HG02973 (cell line): ENCODE measurements at regions not wholly inside any gene's neighbourhood (a gene's known extent, or its start where the extent isn't known, plus 50 kb on each side); places are given as distances from the start of the nearest gene placed in this dataset.
"Not testable (repeated sequence)": the region's sequence is repeated elsewhere in the genome, so short reads cannot be mapped to it uniquely, and the experiment has no call there.

Experiments used
- ATAC-seq: cut with Tn5 transposase; IDR thresholded peaks from one replicate; pipeline ENCODE4 v1.9.1; 2021; ENCODE audit warnings: moderate library complexity; ENCODE audit not compliant: unreplicated experiment

DNA sequence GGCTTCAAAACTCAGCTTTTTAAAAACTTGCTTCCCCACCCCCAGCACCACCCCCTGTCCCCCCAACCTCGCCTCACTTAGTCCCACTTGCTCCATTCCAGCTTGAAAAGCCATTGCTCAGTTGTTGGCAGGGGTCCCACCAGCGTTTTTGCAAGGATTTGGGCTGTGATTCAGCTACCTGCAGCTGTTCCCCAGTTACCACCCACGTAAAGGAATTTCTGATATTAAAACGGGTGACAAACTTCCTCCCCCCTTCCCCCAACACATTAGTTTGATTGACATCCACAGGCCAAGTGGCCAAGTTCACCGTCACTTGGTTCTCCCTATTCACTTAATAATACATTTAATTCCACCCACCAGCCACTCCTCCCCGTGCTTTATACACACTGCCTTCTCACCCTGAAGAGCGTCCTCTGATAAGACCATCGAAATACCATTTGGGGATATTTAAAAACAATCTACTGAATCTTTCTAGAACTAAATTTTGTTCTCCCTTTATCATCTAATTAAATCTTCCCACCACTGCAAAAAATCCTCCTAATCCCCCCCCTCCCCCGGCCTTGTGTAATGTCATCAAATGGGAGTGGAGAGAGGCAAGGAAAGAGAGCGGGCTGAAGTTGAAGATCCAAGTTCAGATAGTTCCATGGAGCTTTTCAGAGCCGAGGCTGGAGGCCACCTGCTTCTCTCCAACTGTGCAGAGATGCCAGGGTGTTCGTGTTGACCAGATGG, 55.1 kb downstream of the SOX9 start:
- no peak for ATAC-seq

GRCh38 chr17:72176516-72176851, 55.7 kb downstream of the SOX9 start:
- no peak for ATAC-seq

DNA sequence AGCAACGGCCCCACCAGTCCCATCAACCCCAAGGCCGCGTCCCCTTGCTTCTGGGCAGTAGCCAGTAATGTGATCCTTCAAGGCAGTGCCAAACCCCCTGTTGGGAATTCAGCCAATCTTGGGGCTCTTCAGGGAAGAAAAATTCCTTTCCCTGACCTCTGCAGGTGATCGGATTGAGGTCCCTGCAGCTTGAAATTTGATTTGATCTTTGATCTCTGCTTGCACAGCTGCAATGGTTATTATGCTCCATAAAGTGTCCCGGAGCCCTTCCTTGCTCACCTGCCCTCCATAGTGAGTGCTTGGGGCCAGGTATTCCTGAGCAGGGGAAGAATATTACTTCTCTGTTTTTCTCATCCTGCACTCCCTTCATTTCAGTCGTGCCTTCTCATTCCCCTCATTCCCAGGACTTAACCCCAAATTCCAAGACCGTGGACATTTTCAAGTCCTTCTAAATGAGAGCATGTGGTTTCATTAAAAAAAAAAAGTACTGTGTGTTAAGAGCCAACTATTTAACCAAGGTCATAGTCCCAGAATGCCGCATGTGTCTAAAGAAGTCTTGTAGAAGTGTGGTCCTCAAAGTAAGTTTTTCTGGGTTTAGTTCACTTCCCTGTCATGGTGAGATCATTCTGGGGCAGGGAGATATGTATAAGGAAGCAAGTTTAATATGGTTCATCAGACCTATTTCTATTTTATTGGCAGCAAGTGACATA, 56.3 kb downstream of the SOX9 start:
- ATAC-seq = no peak

DNA sequence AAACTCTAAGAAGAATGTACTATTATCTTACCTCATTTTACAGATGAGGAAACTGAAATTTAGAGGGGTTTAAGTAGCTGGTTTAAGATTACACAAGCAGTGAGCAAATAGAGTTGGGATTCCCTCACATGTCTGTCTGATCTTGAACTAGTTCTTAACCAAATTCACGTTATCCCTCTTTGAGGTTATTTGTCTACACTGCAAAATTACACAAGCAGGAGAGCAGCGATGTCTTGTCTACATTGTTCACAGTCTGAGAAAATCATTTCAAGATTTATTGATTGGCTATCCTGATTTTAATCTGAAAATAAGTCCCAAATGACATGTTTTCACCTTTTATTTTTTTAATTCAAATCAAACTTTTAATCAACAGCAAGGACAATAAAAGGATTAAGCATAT, 56.9 kb downstream of the SOX9 start:
- ATAC-seq = no peak

- no peak for ATAC-seq
Measured at GRCh38 chr17:72182371-72182873, 61.6 kb downstream of the SOX9 start.

GRCh38 chr17:72183194-72183685, 62.4 kb downstream of the SOX9 start:
- no peak for ATAC-seq

GRCh38 chr17:72184805-72185204, 64.0 kb downstream of the SOX9 start:
- ATAC-seq = no peak

DNA sequence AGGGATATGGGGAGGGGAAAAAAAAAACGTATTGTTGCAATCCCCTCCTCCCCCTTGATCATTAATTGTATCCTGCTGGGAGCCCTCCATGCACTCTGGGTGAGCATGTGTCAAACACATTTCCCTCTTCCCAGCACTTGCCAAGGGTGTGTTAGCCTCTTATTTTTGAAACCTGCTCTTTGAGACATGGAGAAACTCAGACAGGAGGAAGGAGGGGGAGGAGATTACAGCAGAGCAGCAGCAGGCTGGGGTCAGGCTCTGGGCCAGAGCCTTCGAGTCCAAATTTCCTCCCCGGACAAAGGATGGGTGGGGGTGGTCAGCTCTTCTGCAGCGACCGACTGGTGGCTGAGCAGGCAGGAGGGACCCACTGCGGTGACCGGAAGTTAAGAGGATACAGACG, 64.7 kb downstream of the SOX9 start:
- no peak for ATAC-seq

DNA sequence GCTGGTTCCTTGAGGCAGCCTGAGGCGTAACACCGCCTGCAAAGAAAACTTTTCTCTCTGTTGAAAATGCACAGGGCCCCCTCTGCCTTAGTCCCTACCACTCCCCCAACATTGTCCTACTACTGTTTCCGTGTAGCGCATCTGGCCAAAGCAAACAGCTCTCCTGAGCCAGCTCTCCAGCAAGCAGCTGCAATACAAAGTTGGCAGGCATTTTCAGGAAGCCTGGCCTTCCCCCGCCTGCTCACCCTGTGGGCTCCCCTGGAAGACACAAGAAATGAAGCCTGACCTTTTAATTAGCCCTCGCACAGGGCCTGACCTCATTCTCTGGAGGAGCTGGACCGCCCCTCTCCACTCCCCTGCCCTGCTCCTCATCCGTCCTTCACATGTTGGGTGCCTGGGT, 66.7 kb downstream of the SOX9 start:
- no peak for ATAC-seq

GRCh38 chr17:72188801-72189200, 68.0 kb downstream of the SOX9 start:
- ATAC-seq = no peak

GRCh38 chr17:72189768-72190593, 69.2 kb downstream of the SOX9 start:
- no peak for ATAC-seq

- no peak for ATAC-seq
Measured at GRCh38 chr17:72191356-72191755, 70.5 kb downstream of the SOX9 start.

- ATAC-seq = no peak
Measured at GRCh38 chr17:72191921-72192799, 71.3 kb downstream of the SOX9 start.

DNA sequence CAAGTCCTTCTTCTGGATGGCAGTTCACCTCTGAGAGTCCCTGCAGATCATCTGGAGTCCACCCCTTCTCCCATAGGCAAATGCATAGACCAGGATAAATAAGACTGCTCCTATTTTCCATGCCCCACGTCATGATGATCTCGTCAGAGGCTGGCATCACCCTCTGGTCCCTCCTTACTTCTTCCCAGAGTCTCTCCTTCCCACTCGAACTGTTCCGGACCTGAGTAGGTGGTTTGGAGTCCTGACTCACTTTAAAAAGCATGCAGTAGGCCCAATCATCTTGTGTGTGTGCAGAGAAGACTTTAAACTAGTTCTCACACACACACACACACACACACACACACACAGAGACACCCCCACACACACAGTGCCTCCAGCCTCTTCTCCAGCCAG, 72.0 kb downstream of the SOX9 start:
- ATAC-seq = no peak

DNA sequence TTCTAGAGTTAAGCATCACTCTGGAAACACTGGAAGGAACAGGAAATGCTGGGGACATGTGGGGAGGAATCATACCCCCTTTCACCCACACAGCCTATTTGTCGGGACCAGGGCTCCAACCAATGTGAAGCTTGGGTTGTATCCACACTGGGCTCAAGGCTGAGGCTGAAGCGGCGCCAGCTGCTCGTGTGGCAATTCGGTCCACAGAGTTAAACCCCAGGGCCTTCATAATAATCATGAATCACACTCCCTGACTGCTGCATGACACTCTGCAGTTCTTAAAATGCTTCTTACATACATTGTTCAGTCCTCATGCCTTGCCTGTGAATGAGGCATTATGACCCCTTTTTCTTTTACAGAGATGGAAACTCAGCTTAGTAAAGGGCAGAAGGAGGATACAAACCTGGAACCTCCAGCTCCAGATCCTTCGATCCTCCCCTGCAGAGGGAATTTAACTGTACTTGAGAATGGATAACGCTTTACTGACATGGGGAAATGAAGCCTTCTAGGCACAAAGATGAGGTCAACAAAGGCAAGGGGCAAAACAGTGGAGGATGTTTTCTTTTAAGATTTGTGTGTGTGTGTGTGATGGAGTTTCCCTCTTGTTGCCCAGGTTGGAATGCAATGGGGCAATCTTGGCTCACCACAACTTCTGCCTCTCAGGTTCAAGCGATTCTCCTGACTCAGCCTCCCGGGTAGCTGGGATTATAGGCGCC, 72.7 kb downstream of the SOX9 start:
- ATAC-seq = no peak

GRCh38 chr17:72194107-72194440, 73.3 kb downstream of the SOX9 start:
- ATAC-seq = not testable (repeated sequence)

DNA sequence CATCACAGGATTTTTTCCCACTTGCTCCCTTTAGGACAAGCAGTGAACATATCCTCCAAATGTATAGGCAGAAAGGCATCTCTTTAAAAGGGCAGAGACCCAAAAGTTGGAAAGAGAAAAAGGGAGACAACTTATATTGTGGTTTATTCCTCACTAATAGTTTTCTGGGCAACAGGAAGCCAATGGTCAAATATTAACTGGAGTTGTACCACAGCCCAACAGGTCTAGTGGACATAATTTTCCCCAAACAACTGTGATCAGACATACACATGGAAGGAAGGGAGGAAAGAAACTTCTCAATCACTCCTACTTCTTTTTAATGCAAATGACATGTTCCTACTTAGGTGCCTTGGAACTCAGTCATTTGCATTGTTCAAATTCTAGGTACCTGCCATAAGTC, 78.4 kb downstream of the SOX9 start:
- ATAC-seq = no peak

DNA sequence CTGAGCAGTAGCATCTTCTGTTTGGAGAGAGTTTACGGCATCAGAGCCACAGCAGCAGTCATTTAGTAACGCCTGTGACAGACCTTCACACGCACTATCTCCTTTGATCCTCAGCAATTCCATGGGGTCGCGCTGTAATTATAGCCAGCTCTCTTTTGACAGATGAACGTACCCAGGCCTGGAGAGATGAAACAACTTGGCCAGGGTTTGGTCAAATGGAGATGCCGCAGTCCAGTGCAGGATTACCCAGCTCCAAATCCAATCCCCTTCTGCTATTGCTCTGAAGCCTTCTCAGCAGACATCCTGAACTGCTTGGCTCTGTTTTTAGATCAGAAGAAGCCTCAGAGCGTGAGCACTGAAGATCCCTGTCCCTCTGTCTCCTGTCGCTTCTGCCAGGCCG, 83.9 kb downstream of the SOX9 start:
- no peak for ATAC-seq

- no peak for ATAC-seq
Measured at GRCh38 chr17:72205357-72205756, 84.5 kb downstream of the SOX9 start.

DNA sequence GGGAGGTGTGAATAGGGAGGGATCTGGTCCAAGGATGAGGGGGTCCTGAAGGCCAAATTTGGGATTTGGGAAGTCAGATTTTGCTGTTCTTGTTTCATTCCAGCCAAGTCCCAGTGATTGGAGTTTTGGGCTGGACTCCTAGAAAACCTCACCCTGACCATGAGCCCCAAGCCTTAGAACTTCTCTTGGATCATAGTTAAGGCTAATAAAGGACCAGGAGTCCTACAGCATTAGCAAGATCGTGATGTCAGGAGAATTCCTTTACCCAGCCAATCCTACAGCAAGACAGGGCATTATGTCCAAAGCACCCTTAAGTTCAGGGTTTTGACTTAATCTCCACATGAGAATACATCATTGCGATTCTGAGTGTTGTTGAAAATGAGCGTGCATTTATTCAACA, 85.0 kb downstream of the SOX9 start:
- ATAC-seq = no peak
